HG03457 (cell line): ENCODE measurements at regions not wholly inside any gene's neighbourhood (a gene's known extent, or its start where the extent isn't known, plus 50 kb on each side); places are given as distances from the start of the nearest gene placed in this dataset.
"Not testable (repeated sequence)": the region's sequence is repeated elsewhere in the genome, so short reads cannot be mapped to it uniquely, and the experiment has no call there.

ENCODE experiments used
- ATAC-seq: cut with Tn5 transposase; IDR thresholded peaks from one replicate; pipeline ENCODE4 v1.9.1; 2021; ENCODE audit warnings: moderate number of reproducible peaks; ENCODE audit not compliant: unreplicated experiment

- no peak for ATAC-seq
Measured at GRCh38 chr4:188717661-188718060, 578.4 kb downstream of the TRIML1 start.

GRCh38 chr4:188719794-188720193 lies 580.6 kb downstream of the TRIML1 start:
- ATAC-seq = no peak

GRCh38 chr4:188722911-188723310 lies 583.7 kb downstream of the TRIML1 start:
- ATAC-seq = no peak

GRCh38 chr4:188727746-188728145 lies 588.5 kb downstream of the TRIML1 start:
- no peak for ATAC-seq

- no peak for ATAC-seq
Measured at GRCh38 chr4:188728359-188728758, 589.1 kb downstream of the TRIML1 start.

GRCh38 chr4:188732131-188732530 lies 592.9 kb downstream of the TRIML1 start:
- ATAC-seq = no peak

- no peak for ATAC-seq
Measured at GRCh38 chr4:188735082-188735481, 595.8 kb downstream of the TRIML1 start.

- ATAC-seq = no peak
Measured at GRCh38 chr4:188737251-188738002, 598.2 kb downstream of the TRIML1 start.

- not testable (repeated sequence) for ATAC-seq
Measured at GRCh38 chr4:188738290-188738689, 599.0 kb downstream of the TRIML1 start.

- ATAC-seq = not testable (repeated sequence)
Measured at GRCh38 chr4:188740172-188740571, 600.9 kb downstream of the TRIML1 start.

- not testable (repeated sequence) for ATAC-seq
Measured at GRCh38 chr4:188740791-188741190, 601.5 kb downstream of the TRIML1 start.

- ATAC-seq = no peak
Measured at GRCh38 chr4:188754372-188755002, 615.2 kb downstream of the TRIML1 start.

- ATAC-seq = no peak
Measured at GRCh38 chr4:188767496-188767895, 628.3 kb downstream of the TRIML1 start.

GRCh38 chr4:188778905-188779304 lies 639.7 kb downstream of the TRIML1 start:
- no peak for ATAC-seq

- no peak for ATAC-seq
Measured at GRCh38 chr4:188779581-188779980, 640.3 kb downstream of the TRIML1 start.

- ATAC-seq = no peak
Measured at GRCh38 chr4:188780028-188780427, 640.8 kb downstream of the TRIML1 start.

GRCh38 chr4:188780686-188781085 lies 641.4 kb downstream of the TRIML1 start:
- no peak for ATAC-seq

- ATAC-seq = no peak
Measured at GRCh38 chr4:188781655-188782054, 642.4 kb downstream of the TRIML1 start.

- no peak for ATAC-seq
Measured at GRCh38 chr4:188783175-188783574, 643.9 kb downstream of the TRIML1 start.

- ATAC-seq = no peak
Measured at GRCh38 chr4:188783606-188784160, 644.4 kb downstream of the TRIML1 start.

GRCh38 chr4:188796600-188796999 lies 657.4 kb downstream of the TRIML1 start:
- not testable (repeated sequence) for ATAC-seq

- not testable (repeated sequence) for ATAC-seq
Measured at GRCh38 chr4:188797011-188797410, 657.8 kb downstream of the TRIML1 start.
